Astrocyte (in vitro differentiated cells and primary cell): ENCODE measurements at regions not wholly inside any gene's neighbourhood (a gene's known extent, or its start where the extent isn't known, plus 50 kb on each side); places are given as distances from the start of the nearest gene placed in this dataset.

Experiments
- DNase-seq: peaks from one replicate; pipeline ENCODE4 v3.0.0-alpha.2; 2010; ENCODE audit warnings: low read depth
- FAIRE-seq: peaks from 2 replicates; lab custom pipeline; 2011; peaks lifted over from hg19 to GRCh38; lab: Jason Lieb, UNC
- H2AFZ ChIP-seq: 2 replicates; pipeline ENCODE4 v1.6.0; 2012; ENCODE audit warnings: low read depth, low read length, inconsistent platforms
- H3K27ac ChIP-seq: 2 replicates; pipeline ENCODE4 v1.5.1; 2011; ENCODE audit warnings: low read depth, low read length, inconsistent platforms
- H3K27me3 ChIP-seq: 2 replicates; pipeline ENCODE4 v1.6.0; 2011; ENCODE audit warnings: low read length, inconsistent platforms; ENCODE audit not compliant: insufficient read depth
- H3K36me3 ChIP-seq: 2 replicates; pipeline ENCODE4 v1.5.1; 2011; ENCODE audit warnings: low read length, inconsistent platforms; ENCODE audit not compliant: insufficient read depth
- H3K4me1 ChIP-seq: 2 replicates; pipeline ENCODE4 v1.5.1; 2011; ENCODE audit warnings: low read length, inconsistent platforms; ENCODE audit not compliant: insufficient read depth
- H3K4me2 ChIP-seq: 2 replicates; pipeline ENCODE4 v1.6.0; 2012; ENCODE audit warnings: low read length, inconsistent platforms
- H3K4me3 ChIP-seq: 2 replicates; pipeline ENCODE4 v1.5.1; 2011; ENCODE audit warnings: low read depth, mild to moderate bottlenecking, low read length, inconsistent platforms; ENCODE audit not compliant: insufficient read depth
- H3K79me2 ChIP-seq: 2 replicates; pipeline ENCODE4 v1.6.0; 2012; ENCODE audit warnings: mild to moderate bottlenecking, low read length, inconsistent platforms; ENCODE audit not compliant: insufficient read depth
- H3K9ac ChIP-seq: 2 replicates; pipeline ENCODE4 v1.6.0; 2012; ENCODE audit warnings: mild to moderate bottlenecking, low read length, inconsistent platforms
- H3K9me3 ChIP-seq: 2 replicates; pipeline ENCODE4 v1.5.1; 2012; ENCODE audit warnings: low read depth, mild to moderate bottlenecking, low read length, inconsistent platforms; ENCODE audit not compliant: insufficient read depth
- H4K20me1 ChIP-seq: 2 replicates; pipeline ENCODE4 v1.6.0; 2012; ENCODE audit warnings: low read length, inconsistent platforms; ENCODE audit not compliant: insufficient read depth
- H3K27ac Mint-ChIP-seq: one replicate; pipeline ENCODE4 v1.8.0; 2021; ENCODE audit warnings: mild to moderate bottlenecking, mixed read lengths; ENCODE audit not compliant: unreplicated experiment
- H3K27me3 Mint-ChIP-seq: one replicate; pipeline ENCODE4 v1.8.0; 2021; ENCODE audit warnings: low read depth, mixed read lengths; ENCODE audit not compliant: unreplicated experiment
- H3K36me3 Mint-ChIP-seq: one replicate; pipeline ENCODE4 v1.8.0; 2021; ENCODE audit warnings: low read depth, mixed read lengths; ENCODE audit not compliant: unreplicated experiment
- H3K4me1 Mint-ChIP-seq: one replicate; pipeline ENCODE4 v1.8.0; 2021; ENCODE audit warnings: low read depth, mixed read lengths; ENCODE audit not compliant: unreplicated experiment
- H3K4me3 Mint-ChIP-seq: one replicate; pipeline ENCODE4 v1.8.0; 2021; ENCODE audit warnings: mild to moderate bottlenecking, moderate library complexity, mixed read lengths; ENCODE audit not compliant: unreplicated experiment
- H3K9me3 Mint-ChIP-seq: one replicate; pipeline ENCODE4 v1.8.0; 2021; ENCODE audit warnings: mild to moderate bottlenecking, mixed read lengths; ENCODE audit not compliant: unreplicated experiment
- EZH2 ChIP-seq: IDR thresholded peaks from 2 replicates; pipeline ENCODE4 v1.6.1; 2012; ENCODE audit warnings: mild to moderate bottlenecking, low read length, inconsistent platforms; ENCODE audit not compliant: insufficient read depth
- TF ChIP-seq, protein P1 (sequence below): IDR thresholded peaks from 2 replicates; pipeline ENCODE4 v1.5.1; 2011; ENCODE audit warnings: low read depth, mild to moderate bottlenecking, inconsistent platforms, low read length, moderate library complexity; ENCODE audit not compliant: insufficient read depth

DNA sequence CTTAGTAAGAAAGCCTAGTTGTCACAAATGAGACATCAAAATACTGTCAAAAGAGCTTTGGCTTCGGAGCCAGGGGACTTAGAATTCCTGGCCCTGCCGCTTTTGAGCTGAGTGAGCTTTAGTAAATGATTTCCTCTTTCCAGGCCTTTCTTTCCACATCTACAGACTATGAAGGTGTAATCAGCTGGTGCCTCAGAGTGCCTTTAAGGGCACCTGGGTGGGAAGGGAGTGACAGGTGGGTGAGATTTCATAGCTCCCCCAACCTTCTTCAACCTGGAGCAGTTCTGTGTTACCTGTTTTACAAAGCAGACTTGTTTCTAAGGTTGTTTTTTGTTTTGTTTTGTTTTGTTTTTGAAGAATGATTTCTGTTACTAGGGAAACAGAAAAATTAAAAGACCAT, 154.7 kb upstream of the BOD1L1 start:
- H3K79me2 ChIP-seq: no peaks in the 10 kb centered on the region
- H3K36me3 ChIP-seq: no peaks in the 10 kb centered on the region
- TF ChIP-seq, protein P1, sequence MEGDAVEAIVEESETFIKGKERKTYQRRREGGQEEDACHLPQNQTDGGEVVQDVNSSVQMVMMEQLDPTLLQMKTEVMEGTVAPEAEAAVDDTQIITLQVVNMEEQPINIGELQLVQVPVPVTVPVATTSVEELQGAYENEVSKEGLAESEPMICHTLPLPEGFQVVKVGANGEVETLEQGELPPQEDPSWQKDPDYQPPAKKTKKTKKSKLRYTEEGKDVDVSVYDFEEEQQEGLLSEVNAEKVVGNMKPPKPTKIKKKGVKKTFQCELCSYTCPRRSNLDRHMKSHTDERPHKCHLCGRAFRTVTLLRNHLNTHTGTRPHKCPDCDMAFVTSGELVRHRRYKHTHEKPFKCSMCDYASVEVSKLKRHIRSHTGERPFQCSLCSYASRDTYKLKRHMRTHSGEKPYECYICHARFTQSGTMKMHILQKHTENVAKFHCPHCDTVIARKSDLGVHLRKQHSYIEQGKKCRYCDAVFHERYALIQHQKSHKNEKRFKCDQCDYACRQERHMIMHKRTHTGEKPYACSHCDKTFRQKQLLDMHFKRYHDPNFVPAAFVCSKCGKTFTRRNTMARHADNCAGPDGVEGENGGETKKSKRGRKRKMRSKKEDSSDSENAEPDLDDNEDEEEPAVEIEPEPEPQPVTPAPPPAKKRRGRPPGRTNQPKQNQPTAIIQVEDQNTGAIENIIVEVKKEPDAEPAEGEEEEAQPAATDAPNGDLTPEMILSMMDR: no peak
- no peak for TF ChIP-seq EZH2
- no peaks in the 10 kb centered on the region for H3K27me3 ChIP-seq
- H3K4me3 ChIP-seq: no peak overlapping the region
- H3K27ac Mint-ChIP-seq: no peak overlapping the region
- H4K20me1 ChIP-seq: no peaks in the 10 kb centered on the region
- H3K4me1 Mint-ChIP-seq: peaks cover 8% of the 10 kb centered on the region
- peaks cover 4% of the 10 kb centered on the region for H3K27me3 Mint-ChIP-seq
- FAIRE-seq: no peak
- H3K27ac ChIP-seq: no peak overlapping the region
- peaks cover 4% of the 10 kb centered on the region for H3K9me3 Mint-ChIP-seq
- DNase-seq: no peak
- no peaks in the 10 kb centered on the region for H3K4me1 ChIP-seq
- no peak overlapping the region for H3K4me3 Mint-ChIP-seq
- H3K9ac ChIP-seq: no peak overlapping the region
- no peak overlapping the region for H3K4me2 ChIP-seq
- no peaks in the 10 kb centered on the region for H3K9me3 ChIP-seq
- H3K36me3 Mint-ChIP-seq: peaks cover 2% of the 10 kb centered on the region
- no peak overlapping the region for H2AFZ ChIP-seq

DNA sequence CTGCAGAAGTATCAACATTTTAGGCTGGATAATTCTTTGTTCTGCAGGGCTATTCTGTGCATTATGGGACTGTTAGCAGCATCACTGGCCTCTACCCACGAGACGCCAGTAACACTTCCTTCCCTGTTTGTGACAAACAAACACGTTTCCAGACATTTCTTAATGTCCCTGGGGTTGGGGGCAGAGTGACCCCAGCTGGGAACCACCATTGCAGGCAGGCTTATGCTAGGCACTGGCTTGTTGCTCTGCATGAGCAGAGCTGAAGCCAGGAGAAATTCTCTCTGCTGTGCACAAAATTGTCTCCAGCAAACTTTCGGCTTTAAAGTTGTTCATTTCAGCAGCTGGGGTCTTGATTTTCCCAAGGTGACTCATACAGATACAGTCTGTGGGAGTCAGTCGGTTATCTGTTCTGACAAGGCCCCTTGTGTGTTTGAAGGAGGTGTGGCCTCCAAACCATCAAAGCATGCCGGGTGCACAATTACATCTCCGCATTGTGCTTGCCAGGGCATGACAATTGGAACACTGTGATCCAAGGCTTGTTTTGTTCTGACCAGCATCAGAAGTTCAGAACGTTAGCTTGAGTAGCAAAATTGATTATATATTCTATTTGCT, 156.4 kb upstream of the BOD1L1 start:
- Histone ChIP-seq H3K36me3 (no peaks in the 10 kb centered on the region), H3K9me3 (no peaks in the 10 kb centered on the region), H3K27me3 (no peaks in the 10 kb centered on the region), H4K20me1 (no peaks in the 10 kb centered on the region), H3K4me1 (no peaks in the 10 kb centered on the region), H3K79me2 (no peaks in the 10 kb centered on the region), H3K4me2 (peak overlapping the region; percentile 9), H3K4me3 (no peak overlapping the region), H3K27ac (no peak overlapping the region), H2AFZ (no peak overlapping the region), H3K9ac (no peak overlapping the region)
- H3K27me3 Mint-ChIP-seq: peaks cover 4% of the 10 kb centered on the region
- H3K4me1 Mint-ChIP-seq: peaks cover 8% of the 10 kb centered on the region
- peaks cover 3% of the 10 kb centered on the region for H3K9me3 Mint-ChIP-seq
- H3K4me3 Mint-ChIP-seq: no peak overlapping the region
- no peak for TF ChIP-seq EZH2
- TF ChIP-seq, protein P1: no peak
- DNase-seq (peak; percentile 19), FAIRE-seq (no peak)
- H3K27ac Mint-ChIP-seq: no peak overlapping the region
- H3K36me3 Mint-ChIP-seq: peaks cover 2% of the 10 kb centered on the region

DNA sequence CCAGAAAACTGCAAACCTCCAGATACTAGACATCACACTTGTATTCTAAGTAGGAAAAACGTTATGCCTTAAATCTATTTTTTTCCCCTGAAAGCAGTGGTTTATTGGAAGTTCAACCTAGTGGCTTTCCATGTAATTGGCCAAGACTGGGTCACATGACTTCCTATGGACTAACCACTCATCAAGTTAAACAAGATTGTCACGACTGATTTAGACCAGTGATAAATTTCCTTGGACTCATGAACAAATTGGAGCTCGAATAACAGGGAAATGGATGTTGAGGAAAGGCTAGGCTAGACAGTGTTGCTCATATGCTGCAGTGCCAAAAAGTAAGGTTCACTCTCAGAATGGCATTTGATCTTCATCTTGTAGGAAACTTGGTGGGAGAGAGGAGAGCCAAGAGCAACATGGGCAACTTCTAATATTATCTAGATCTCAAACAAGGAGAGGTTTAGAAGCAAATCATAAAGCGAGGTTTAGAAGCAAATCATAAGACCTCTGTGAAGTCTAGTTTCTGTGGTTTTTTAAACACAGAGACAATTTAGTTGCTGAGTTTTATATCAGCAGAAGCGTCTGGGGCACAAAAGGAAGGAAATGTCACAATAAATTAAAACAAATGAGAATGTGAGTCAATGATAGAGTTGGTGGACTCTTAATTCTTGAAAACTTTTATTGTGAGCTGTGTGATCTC, 165.6 kb upstream of the BOD1L1 start:
- no peaks in the 10 kb centered on the region for H3K27me3 ChIP-seq

More for the DNA sequence above, 165.6 kb upstream of the BOD1L1 start:
- H3K27ac ChIP-seq: no peak overlapping the region
- DNase-seq (peak; percentile 1), FAIRE-seq (no peak)
- no peaks in the 10 kb centered on the region for H3K36me3 Mint-ChIP-seq
- no peaks in the 10 kb centered on the region for H3K9me3 ChIP-seq
- TF ChIP-seq, protein P1: no peak
- TF ChIP-seq EZH2: no peak
- H3K27me3 Mint-ChIP-seq: peaks cover 2% of the 10 kb centered on the region
- H3K79me2 ChIP-seq: no peaks in the 10 kb centered on the region
- peaks cover 7% of the 10 kb centered on the region for H3K9me3 Mint-ChIP-seq
- H3K4me2 ChIP-seq: no peak overlapping the region
- H3K4me1 ChIP-seq: no peaks in the 10 kb centered on the region
- no peak overlapping the region for H2AFZ ChIP-seq
- no peak overlapping the region for H3K4me3 Mint-ChIP-seq
- no peak overlapping the region for H3K27ac Mint-ChIP-seq
- no peaks in the 10 kb centered on the region for H3K36me3 ChIP-seq
- no peak overlapping the region for H3K4me3 ChIP-seq
- peaks cover 7% of the 10 kb centered on the region for H3K4me1 Mint-ChIP-seq
- no peaks in the 10 kb centered on the region for H4K20me1 ChIP-seq
- H3K9ac ChIP-seq: no peak overlapping the region
